ENCODE measurements at regions not wholly inside any gene's neighbourhood (a gene's known extent, or its start where the extent isn't known, plus 50 kb on each side); places are given as distances from the start of the nearest gene placed in this dataset.

DNA sequence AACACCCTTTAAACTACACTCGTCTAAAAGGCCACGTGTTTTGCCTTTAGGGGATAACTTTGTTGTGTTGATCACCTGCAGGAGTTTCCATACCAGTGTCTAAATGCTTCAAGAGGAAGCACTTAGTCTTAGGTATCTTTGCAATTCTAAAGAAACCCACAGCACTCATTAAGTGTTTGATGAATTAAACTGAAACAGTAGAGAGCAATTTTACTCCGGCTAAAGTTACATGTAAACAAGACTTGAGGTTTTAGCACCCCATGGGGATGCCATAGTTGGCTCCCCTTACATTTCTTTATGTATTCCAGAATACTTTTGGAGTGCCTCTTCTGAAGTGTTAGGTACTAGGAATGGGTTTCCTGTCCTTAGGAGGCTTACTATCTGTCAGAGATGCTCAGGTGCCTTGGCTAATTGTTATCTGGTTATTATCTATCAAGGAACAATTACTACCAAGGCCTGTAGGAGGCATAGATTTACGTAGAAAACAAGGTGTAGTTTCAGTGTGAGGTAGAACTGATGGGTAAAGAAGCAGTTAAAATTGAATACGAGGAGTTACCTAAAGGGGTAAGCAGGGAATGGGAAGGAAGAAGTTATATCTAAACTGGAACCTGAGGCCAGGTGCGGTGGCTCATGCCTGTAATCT, 176.8 kb upstream of the SAMSN1 start:
- no peak for DNase-seq (ENCODE audit: low read depth)

DNA sequence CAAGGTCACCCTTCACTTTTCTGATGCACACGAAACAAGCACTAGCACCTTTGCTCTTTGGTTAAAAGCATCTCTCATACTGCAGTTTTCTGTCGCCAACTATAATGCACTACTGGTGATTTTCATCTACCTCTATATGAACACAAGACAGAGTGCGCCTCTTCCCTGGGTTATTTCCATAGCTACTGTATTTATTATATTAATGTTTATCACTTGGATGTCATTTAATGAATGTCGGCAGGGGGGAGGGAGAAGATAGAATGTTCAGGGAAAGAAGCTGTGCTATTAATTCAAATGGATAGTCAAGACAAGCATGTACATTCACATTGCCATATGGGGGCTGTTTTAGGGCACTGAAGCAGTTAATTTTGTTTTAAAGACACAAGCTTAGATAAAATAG, 174.1 kb upstream of the SAMSN1 start:
- DNase-seq (ENCODE audit: low read depth): no peak

- DNase-seq (ENCODE audit: low read depth): no peak
These were observed 172.8 kb upstream of the SAMSN1 start for GRCh38 chr21:14718951-14719350.

DNA sequence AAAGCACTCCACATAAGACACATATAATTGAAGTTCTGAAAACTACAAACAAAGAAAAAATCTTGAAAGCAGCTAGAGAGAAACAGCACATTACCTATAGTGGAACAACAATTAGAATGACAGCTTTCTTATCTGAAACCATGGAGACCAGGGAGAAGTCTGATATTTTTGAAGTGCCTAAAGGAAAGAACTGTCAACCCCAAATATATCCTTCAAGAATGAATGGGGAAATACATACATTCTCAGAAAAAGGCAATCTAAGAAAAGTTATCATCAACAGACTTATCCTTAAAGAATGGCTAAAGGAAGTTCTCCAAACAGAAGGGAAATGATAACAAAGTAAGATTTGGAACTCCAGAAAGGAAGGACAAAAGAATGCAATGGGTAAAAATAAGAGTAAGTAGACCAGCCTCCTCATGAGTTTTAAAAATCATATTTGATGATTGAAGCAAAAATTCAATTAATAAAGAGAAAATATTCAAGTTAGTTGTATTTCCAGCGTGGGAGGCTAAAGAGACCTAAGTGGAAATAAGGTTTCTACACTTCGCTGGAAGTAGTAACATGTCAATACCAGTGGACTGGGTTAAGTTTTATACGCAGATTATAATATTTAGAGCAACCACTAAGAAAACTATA, 170.8 kb upstream of the SAMSN1 start:
- no peak for DNase-seq (ENCODE audit: low read depth)

GRCh38 chr21:14713109-14713508, 167.0 kb upstream of the SAMSN1 start:
- no peak for DNase-seq (ENCODE audit: low read depth)

DNA sequence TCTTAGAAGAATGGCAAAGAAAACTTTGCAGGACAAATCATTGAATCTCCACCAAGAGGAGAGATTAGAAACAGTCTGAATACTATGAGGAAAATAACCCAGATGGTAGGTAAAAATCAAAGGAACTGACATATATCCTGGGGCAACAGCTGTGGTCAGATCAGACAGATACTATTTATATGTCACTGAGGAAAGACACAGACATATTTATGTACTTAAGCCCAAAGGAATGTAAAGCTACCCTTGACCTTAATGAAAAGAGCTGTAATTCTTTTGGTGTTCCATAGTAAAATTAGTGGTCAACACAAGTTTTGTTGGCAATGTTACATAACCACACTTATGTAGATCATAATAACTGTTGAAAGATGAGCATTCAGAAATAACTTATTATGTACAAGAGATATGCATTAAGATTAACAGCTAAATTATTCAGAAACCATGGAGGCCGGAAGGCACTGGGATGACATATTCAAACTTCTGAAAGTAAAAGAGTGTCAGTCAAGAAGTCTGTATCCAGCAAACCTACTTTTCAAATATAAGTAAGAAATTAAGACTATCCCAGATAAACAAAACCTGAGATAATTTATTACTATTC, 166.1 kb upstream of the SAMSN1 start:
- DNase-seq (ENCODE audit: low read depth): no peak

- DNase-seq (ENCODE audit: low read depth): no peak
These were observed 165.2 kb upstream of the SAMSN1 start for GRCh38 chr21:14711287-14711686.

DNA sequence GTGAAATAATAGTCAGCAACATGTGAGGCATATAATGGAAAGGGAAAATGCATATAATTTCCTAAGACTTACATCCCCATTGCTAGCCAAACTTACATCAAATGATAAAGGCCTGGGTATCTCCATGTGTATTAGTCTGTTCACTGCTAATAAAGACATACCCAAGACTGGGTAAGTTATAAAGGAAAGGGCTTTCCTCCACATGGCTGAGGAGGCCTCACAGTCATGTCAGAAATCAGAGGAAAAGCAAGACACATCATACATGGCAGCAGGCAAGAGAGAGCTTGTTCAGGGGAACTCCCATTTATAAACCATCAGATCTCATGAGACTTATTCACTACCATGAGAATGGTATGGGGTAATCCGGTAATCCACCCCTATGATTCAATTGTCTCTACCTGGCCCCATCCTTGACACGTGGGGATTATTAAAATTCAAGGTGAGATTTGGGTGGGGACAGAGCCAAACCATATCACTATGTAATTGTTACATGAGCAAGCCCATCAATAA, 161.5 kb upstream of the SAMSN1 start:
- DNase-seq (ENCODE audit: low read depth): no peak

- no peak for DNase-seq (ENCODE audit: low read depth)
These were observed 160.8 kb upstream of the SAMSN1 start for GRCh38 chr21:14706712-14707510.

DNA sequence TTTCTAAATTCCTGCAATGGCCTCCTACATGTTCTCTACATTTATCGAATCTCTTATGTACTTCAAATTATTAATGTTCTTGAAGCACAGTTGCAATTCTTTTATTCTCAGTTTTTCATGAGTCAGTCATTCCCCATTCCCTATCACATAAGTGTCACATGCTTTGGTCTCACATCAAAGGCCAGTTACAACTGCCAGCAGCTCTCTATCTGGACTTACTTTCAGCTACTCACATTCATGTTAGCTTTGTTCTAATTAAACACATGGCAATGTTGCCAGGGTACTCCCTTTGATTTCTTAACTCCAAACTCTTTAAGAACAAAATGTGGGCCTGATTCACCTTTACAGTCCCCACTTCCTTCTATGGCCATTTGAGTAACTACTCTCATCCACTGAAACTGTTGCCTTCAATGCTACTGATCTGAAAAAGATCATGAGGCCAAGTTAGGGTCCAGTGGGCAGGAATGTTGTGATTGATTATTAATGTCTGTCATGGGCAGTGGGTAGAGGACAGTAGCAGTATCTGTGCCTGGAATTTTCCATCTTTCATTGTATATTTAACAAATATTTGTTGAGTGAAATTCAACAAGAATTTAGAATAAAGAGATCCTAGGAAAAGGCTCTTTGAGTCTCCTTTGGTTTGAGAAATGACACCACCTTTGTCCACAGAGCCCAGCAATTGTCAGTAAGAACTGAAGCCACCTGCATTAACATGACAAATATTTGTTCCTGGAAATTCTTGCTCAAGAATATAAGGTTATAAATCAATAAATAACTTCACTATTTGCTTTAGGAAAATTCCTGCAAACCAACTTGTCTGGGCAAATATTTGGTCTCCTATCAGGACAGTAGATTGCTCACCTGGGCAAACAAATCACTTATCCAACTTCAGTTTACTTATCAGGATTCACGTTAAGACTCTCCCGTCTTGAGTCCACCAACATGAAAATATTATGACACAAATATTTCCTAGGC, 153.6 kb upstream of the SAMSN1 start:
- no peak for DNase-seq (ENCODE audit: low read depth)

GRCh38 chr21:14697769-14698168, 151.7 kb upstream of the SAMSN1 start:
- DNase-seq (ENCODE audit: low read depth): no peak

GRCh38 chr21:14694817-14695216, 148.7 kb upstream of the SAMSN1 start:
- no peak for DNase-seq (ENCODE audit: low read depth)

GRCh38 chr21:14693997-14694396, 147.9 kb upstream of the SAMSN1 start:
- DNase-seq (ENCODE audit: low read depth): no peak

GRCh38 chr21:14691914-14692313, 145.8 kb upstream of the SAMSN1 start:
- DNase-seq (ENCODE audit: low read depth): no peak

- DNase-seq (ENCODE audit: low read depth): no peak
These were observed 144.8 kb upstream of the SAMSN1 start for GRCh38 chr21:14690886-14691285.

DNA sequence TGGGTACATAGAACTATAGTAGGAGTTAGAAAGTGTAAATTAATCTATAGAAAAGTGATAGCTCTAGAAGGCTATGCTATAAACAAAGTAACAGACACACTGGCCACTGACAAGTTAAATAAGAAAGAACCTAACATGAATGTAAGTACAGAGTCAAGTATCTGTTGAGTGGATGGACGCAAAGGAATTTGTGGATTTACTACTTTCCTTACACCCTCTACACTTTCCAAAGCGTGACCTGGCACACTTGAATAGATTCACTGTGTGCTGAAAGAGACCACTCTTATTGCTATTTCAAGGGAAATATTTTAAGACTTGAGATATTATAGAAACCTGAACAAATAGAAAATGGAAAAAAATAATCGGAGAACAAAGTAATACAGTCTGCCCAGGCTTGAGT, 142.8 kb upstream of the SAMSN1 start:
- no peak for DNase-seq (ENCODE audit: low read depth)

GRCh38 chr21:14688412-14688811, 142.3 kb upstream of the SAMSN1 start:
- no peak for DNase-seq (ENCODE audit: low read depth)

DNA sequence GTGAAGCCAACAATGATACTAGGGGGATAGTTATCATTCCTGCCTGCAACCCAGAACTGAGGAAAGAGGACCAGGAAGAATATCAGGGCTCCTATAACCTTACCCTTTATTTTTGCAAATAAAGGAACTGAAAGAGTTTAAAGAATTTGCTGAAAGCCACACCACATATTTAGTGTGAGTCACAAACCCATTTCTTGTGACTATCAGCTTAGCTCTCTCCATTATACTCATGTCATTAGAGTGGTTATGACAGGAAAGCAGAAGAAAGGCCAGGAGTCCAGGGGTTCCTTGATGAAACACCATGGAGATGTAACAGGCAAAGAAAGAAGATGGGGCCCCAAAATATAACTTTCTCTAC, 141.1 kb upstream of the SAMSN1 start:
- no peak for DNase-seq (ENCODE audit: low read depth)

GRCh38 chr21:14686466-14687267, 140.6 kb upstream of the SAMSN1 start:
- no peak for DNase-seq (ENCODE audit: low read depth)

DNA sequence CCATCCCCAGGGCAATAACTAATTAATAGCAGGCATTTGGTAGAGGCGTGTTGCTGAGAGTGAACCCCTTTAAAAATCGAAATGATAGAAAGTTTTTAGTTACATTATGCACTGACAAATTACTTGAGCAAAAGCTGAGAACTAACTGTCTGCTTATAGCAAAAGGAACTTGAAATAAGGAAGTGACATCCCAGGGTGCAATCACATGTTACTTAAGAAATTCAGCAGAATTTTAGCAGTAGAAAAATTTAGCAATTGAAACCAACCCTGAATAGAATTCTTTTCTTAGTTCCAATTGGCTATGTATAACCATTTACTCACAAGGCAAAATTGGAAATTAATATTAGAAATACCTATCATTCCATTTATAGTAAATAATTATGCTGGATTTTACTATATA, 139.5 kb upstream of the SAMSN1 start:
- no peak for DNase-seq (ENCODE audit: low read depth)

- DNase-seq (ENCODE audit: low read depth): no peak
These were observed 138.0 kb upstream of the SAMSN1 start for GRCh38 chr21:14684071-14684470.
